ENCODE measurements at regions not wholly inside any gene's neighbourhood (a gene's known extent, or its start where the extent isn't known, plus 50 kb on each side); places are given as distances from the start of the nearest gene placed in this dataset.

DNA sequence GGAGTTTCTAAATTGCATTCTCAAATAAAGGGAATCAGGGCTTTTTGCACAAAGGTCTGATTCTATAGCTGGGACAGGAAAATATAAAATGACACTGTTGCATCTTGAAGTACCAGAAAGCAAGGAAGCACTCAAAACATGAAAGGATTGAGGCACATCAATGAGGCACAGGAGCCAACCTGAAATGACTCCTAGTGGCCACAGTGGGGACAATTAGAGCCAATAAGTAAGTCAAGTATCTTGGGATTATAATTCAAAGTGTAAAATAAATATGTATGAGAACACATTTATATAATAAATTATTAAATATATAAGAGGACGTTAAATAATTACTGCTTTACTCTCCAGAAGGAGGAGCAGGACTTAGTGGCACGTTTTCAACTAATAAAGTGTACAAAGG lies 1259.5 kb upstream of the CDH2 start:
- no peak for TF ChIP-seq ZFX (IDR thresholded peaks at IDR 0.05; ENCODE audit: borderline replicate concordance)
- TF ChIP-seq, protein P1, sequence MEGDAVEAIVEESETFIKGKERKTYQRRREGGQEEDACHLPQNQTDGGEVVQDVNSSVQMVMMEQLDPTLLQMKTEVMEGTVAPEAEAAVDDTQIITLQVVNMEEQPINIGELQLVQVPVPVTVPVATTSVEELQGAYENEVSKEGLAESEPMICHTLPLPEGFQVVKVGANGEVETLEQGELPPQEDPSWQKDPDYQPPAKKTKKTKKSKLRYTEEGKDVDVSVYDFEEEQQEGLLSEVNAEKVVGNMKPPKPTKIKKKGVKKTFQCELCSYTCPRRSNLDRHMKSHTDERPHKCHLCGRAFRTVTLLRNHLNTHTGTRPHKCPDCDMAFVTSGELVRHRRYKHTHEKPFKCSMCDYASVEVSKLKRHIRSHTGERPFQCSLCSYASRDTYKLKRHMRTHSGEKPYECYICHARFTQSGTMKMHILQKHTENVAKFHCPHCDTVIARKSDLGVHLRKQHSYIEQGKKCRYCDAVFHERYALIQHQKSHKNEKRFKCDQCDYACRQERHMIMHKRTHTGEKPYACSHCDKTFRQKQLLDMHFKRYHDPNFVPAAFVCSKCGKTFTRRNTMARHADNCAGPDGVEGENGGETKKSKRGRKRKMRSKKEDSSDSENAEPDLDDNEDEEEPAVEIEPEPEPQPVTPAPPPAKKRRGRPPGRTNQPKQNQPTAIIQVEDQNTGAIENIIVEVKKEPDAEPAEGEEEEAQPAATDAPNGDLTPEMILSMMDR (IDR thresholded peaks at IDR 0.05), result peak; percentile 24; the same call in 1 of the 2 replicates
- H3K27ac ChIP-seq, result no peak overlapping the region

DNA sequence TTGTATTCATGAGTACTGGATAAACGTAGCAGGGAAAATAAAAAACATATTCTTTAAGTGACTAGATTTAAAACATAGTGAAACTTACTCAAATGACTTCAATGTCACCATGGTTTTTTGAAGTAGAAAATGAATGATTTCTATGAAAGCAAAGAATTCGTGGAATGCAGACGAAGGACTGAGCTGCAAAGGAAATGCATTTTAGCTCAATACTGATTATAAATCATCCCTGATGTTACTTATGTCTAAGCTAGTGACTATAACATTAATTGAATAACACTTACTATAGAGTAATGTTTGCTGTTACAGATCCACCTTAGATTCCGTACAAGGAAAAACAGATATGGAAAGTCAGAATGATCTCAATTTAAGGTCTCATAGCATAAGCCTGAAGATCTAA lies 1257.7 kb upstream of the CDH2 start:
- no peak for TF ChIP-seq ZFX (IDR thresholded peaks at IDR 0.05; ENCODE audit: borderline replicate concordance)
- TF ChIP-seq, protein P1 (IDR thresholded peaks at IDR 0.05), result no peak
- H3K27ac ChIP-seq, result no peak overlapping the region

DNA sequence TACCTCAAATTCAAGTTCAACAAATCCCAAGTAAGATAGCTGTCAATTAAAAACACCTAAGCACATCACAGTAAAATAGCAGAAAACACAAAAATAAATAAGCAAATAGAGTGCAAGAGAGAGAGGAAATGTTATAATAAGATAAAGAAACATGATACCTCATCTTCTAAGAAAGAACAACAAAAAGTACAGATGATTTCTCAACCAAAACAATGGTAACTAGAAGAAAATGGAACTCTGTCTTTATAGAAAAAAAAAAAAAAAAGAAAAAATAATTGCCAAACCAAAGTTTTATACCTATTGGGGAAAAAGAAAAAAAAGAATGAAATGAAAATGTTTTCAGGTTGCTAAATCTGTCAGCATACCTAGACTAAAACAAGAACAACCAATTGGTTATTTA lies 1253.5 kb upstream of the CDH2 start:
- TF ChIP-seq, protein P1 (IDR thresholded peaks at IDR 0.05), result no peak
- TF ChIP-seq ZFX (IDR thresholded peaks at IDR 0.05; ENCODE audit: borderline replicate concordance), result no peak
- H3K27ac ChIP-seq, result no peak overlapping the region

DNA sequence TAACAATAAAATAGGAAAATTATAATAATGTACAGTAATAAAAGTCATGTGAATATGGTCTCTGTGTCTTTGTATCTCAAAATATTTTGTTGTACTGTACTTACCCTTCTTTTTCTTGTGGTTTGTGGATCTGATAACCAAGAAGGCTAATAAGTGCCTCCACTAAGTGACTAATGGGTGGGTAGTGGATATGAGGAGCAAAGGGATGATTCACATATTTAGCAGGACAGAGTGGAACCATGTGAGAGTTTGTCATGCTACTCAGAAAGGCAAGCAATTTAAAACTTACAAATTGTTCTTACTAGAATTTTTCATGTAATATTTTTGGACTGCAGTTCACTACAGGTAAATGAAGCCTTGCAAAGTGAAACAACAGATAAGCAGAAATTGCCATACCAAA lies 1241.2 kb upstream of the CDH2 start:
- TF ChIP-seq, protein P1 (IDR thresholded peaks at IDR 0.05), result no peak
- TF ChIP-seq ZFX (IDR thresholded peaks at IDR 0.05; ENCODE audit: borderline replicate concordance), result no peak
- no peak overlapping the region for H3K27ac ChIP-seq

DNA sequence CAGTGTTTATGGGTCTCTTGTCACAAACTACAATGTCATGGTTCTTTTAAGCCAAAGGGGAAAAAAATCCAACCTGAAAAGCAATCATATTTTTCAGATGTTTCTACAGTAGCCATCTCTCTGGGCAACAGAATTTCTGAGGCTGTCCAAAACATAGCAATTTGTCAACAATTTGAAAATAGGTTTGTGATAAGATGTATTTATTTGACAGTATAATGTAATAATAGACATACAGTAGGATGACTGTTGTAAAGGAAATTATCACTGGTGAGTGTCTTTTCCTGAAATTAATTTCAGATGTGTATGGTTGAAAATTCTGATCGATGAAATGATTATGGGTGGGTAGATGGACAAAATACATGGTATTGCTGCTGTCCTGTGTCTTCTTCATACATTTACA lies 1230.1 kb upstream of the CDH2 start:
- no peak for TF ChIP-seq ZFX (IDR thresholded peaks at IDR 0.05; ENCODE audit: borderline replicate concordance)
- TF ChIP-seq, protein P1 (IDR thresholded peaks at IDR 0.05), result no peak

DNA sequence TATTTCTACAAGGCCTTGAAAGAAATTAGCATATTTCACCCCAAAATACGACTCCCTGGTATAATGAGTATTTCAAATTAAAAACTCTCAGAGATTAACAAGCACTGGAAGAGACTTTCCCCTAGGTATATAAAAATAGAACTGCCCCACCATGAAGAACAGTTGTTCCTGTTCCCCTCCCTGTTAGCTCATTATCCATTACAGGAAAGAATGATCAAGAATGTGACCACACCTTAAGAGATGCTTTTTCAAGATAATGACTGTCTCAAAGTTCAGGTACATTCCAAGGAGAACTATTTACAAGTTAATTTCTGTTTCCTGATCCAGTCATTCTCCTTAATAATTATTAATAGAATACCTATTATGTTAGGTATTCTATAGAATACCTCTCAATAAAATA lies 1220.6 kb upstream of the CDH2 start:
- H3K27ac ChIP-seq, result no peak overlapping the region
- TF ChIP-seq, protein P1 (IDR thresholded peaks at IDR 0.05), result no peak
- TF ChIP-seq ZFX (IDR thresholded peaks at IDR 0.05; ENCODE audit: borderline replicate concordance), result no peak

More for the DNA sequence above, 1230.1 kb upstream of the CDH2 start:
- H3K27ac ChIP-seq, result no peak overlapping the region

DNA sequence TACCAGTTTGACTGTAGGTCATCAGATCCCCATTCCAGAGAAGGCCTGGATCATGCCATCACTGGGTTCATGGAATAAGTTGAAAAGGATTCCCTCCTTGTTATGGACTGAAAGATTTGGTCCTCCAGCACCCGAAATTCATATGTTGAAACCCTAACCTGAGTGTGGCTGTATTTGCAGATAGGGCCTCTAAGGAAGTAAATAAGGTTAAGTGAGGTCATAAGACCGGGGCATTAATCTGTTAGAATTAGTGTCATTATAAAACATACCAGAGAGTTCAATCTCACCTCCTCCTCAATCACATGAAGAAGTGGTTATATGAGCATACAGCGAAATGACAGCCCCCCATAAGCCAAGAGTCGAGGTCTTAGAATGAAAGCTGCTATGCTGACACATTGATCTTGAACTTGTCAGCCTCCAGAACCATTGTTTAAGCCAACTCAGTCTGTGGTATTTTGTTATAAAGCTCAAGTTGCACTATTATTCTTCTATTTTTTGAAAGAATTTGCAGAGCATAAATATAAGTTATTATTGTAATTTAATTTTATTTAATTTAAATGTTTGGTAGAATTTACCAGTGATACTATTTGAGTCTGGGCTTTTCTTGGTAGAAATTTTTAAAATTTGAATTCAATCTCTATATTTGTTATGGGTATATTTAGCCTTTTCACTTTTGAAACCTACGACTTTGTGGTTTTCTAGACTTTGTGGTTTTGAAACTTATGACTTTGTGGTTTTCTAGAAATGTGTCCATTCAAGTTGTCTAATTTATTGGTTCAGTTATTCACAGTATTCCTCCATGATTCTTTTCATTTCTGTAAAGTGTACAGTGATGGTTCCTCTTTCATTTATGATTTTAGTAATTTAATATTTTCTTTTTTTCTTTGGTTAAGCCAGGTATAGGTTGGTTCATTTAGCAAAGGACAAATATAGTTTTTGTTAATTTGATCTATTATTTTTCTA lies 1206.7 kb upstream of the CDH2 start:
- TF ChIP-seq, protein P1 (IDR thresholded peaks at IDR 0.05), result no peak
- no peak for TF ChIP-seq ZFX (IDR thresholded peaks at IDR 0.05; ENCODE audit: borderline replicate concordance)
- no peak overlapping the region for H3K27ac ChIP-seq
